Glomerular endothelial cell (primary cell): ENCODE measurements at regions not wholly inside any gene's neighbourhood (a gene's known extent, or its start where the extent isn't known, plus 50 kb on each side); places are given as distances from the start of the nearest gene placed in this dataset.

Source experiments
- DNase-seq: peaks from one replicate; pipeline ENCODE4 v3.0.0-alpha.2; 2011; ENCODE audit warnings: low read depth, low spot score; ENCODE audit errors: extremely low read depth

DNA sequence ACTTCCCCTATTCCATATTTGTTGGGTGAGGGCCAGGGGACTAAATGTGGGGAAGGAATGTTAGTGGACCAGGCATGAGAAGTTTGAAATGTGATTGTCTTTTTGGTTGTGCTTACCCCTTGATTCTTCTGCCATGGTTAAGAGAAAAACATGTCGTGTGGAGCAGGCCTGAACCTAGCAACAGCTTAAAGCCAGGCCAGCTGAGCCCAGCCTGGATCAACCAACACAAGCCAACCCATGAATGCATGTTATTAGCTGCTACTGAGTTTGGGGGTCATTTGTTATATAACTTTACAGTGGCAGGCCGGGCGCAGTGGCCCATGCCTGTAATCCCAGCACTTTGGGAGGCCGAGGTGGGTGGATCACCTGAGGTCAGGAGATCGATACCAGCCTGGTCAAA lies 52.4 kb upstream of the TRIO start:
- no peak for DNase-seq

- DNase-seq: no peak
Observed at GRCh38 chr5:14090290-14090689, 52.9 kb upstream of the TRIO start.

DNA sequence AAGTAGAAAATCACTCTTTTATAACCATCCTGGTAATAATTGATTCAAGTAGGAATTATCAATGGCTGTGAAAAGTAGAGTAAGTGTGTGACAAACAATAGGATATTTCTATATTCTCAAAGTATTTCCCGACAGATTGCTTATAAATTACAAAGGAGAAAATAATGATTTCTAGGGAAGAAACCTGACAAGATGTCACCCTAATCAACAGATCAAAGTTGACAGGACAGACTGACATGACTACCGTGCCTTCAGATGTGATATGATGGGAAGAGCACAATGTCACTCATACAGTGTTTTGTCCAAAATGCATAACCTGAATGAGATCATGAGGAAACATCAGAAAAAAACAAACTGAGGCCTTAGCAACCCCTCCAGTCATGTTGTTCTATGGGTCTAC lies 53.9 kb upstream of the TRIO start:
- no peak for DNase-seq

GRCh38 chr5:14086261-14086660 lies 56.9 kb upstream of the TRIO start:
- DNase-seq: no peak

DNA sequence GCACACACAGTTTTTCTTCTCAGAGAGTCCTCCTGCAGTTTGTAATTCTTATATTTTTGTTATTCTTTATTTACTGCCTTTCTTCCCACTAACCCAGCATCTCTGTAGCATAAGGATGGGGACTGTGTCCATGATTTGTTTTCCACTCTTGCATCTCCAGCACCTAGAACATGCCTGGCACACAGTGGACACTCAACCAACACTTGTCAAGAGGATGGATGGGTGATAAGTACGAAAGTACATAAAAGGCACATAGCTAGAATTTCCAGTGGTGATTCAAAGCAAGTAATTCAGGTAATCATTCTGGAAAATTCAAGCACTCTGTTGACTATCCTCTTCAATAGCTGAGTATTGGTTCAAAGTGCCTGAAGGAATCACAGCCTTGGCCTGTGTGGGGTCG lies 60.2 kb upstream of the TRIO start:
- no peak for DNase-seq

DNA sequence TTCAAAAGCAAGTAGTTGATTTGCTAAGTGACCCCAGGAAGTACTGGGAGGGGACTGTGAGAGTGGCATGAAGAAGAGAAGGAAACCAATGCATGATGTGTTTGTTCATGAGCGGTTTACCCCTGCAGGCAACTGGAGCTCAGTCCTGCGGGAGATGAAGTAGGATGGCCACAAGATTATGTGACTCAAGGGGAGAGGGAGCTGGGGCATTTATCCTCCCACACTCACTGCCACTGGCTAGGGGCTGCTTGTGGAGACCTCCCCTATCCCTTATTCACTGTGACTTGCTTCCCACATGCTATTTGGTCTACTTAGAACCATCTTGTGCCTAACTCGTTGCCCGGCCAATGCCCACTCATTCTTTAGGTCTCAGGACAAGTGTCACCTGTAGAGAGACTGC lies 60.6 kb upstream of the TRIO start:
- DNase-seq: no peak

- DNase-seq: no peak
Observed at GRCh38 chr5:14081791-14082190, 61.4 kb upstream of the TRIO start.

GRCh38 chr5:14078716-14079115 lies 64.4 kb upstream of the TRIO start:
- no peak for DNase-seq

- no peak for DNase-seq
Observed at GRCh38 chr5:14077501-14077900, 65.6 kb upstream of the TRIO start.

GRCh38 chr5:14076561-14076960 lies 66.6 kb upstream of the TRIO start:
- DNase-seq: no peak

- no peak for DNase-seq
Observed at GRCh38 chr5:14075937-14076336, 67.2 kb upstream of the TRIO start.

- DNase-seq: no peak
Observed at GRCh38 chr5:14071433-14071832, 71.7 kb upstream of the TRIO start.

DNA sequence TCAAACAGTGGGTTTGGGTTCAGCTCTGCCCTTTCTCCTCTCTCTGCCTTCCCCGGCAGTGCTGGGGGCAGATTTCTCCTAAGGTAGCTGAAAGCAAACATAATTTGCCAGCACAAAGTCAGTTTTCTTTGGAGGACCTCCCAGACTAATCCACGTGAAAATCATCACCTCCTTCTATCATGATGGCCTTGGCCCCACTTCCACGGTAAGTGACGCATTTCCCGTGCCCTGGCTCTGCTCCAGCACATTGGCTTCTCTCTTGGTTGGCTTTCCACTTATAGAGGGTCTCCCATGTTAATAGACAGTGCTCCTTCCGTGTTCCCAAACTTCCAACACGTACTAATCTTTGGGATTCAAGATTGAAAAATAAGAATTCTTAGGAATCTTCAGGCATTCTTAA lies 74.1 kb upstream of the TRIO start:
- peak; percentile 9 for DNase-seq

DNA sequence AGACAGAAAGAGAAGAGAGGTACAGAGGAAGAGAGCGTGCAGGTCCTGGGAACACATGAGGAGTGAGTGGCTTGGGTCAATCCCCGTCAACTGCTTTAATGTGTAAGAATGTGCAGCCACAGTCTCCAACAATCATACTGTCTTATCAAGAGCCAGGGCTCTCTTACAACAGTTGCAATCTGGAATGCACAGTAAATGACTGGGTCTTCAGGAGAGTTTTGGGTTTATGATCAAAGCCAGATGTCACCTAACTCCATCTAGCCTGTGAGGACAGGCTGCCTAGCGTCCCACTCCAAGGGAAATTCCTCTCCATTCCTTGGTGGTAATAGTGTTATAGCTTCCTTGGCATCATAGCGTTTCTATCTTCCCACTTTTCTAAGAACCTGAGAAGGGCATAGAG lies 75.0 kb upstream of the TRIO start:
- DNase-seq: no peak

- DNase-seq: no peak
Observed at GRCh38 chr5:14066326-14066725, 76.8 kb upstream of the TRIO start.

- no peak for DNase-seq
Observed at GRCh38 chr5:14064841-14065240, 78.3 kb upstream of the TRIO start.

- DNase-seq: no peak
Observed at GRCh38 chr5:14063691-14064090, 79.5 kb upstream of the TRIO start.

- no peak for DNase-seq
Observed at GRCh38 chr5:14063138-14063537, 80.0 kb upstream of the TRIO start.

- no peak for DNase-seq
Observed at GRCh38 chr5:14062178-14062577, 81.0 kb upstream of the TRIO start.

GRCh38 chr5:14061106-14061505 lies 82.0 kb upstream of the TRIO start:
- DNase-seq: no peak

- DNase-seq: no peak
Observed at GRCh38 chr5:14060218-14060617, 82.9 kb upstream of the TRIO start.

- DNase-seq: no peak
Observed at GRCh38 chr5:14059810-14060209, 83.3 kb upstream of the TRIO start.

DNA sequence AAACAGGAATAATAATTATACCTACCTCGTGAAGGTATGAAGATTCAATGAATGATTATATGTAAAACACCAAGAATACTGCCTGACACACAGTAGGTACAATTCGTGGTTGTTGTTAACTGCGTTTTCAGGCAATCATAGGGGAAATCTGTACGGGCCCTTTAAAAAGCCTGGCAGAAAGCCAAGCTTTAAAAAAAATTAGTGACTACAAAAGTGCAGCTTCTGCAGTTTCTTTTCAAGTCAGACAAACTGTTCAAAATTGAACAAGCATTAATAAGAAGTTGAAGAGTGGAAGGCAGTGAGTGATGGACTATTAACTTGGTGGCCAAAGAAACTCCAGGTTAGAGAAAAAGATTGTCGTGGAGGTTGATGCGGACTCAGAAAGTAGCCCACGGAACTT lies 85.9 kb upstream of the TRIO start:
- DNase-seq: no peak

DNA sequence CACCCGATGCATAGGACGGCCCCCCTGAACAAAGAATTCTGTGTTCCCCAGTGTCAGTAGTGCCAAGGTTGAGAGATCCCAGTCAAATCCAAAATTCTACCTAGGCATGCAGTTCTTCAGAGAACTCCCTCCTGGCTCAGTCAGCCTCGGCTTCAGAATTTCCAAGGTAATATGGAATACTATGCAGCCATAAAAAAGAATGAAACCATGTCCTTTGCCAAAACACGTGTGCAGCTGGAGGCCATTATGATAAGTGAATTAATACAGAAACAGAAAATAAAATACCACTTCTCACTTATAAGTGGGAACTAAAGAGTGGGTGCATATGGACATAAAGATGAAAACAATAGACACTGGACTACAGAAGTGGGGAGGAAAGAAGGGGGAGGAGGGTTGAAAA lies 87.1 kb upstream of the TRIO start:
- no peak for DNase-seq
